Muscle layer of colon (tissue), 2 donors: ENCODE measurements at regions not wholly inside any gene's neighbourhood (a gene's known extent, or its start where the extent isn't known, plus 50 kb on each side); places are given as distances from the start of the nearest gene placed in this dataset.

Experiments used
- H3K27ac ChIP-seq: one replicate; pipeline ENCODE4 v1.7.0; 2013; ENCODE audit warnings: low read depth, mild to moderate bottlenecking, low read length, moderate library complexity
- H3K27me3 ChIP-seq, 2 donors: one replicate each; pipeline ENCODE4 v1.7.0; 2013; ENCODE audit warnings: low read length in 2 of 2, mild to moderate bottlenecking in 2 of 2; ENCODE audit not compliant: insufficient read depth in 2 of 2, control insufficient read depth in 1 of 2
- H3K36me3 ChIP-seq: one replicate; pipeline ENCODE4 v1.7.0; 2013; ENCODE audit warnings: mild to moderate bottlenecking, low read length; ENCODE audit not compliant: insufficient read depth
- H3K4me1 ChIP-seq: one replicate; pipeline ENCODE4 v1.7.0; 2013; ENCODE audit warnings: mild to moderate bottlenecking, low read length; ENCODE audit not compliant: insufficient read depth
- H3K4me3 ChIP-seq, 2 donors: one replicate each; pipeline ENCODE4 v1.7.0; 2013; ENCODE audit warnings: low read length in 2 of 2, low read depth in 1 of 2, mild to moderate bottlenecking in 1 of 2, moderate library complexity in 1 of 2
- H3K9ac ChIP-seq: one replicate; pipeline ENCODE4 v1.7.0; 2013; ENCODE audit warnings: low read length
- H3K9me3 ChIP-seq: one replicate; pipeline ENCODE4 v1.7.0; 2013; ENCODE audit warnings: mild to moderate bottlenecking, low read length
- donor health status: abdominal sarcoma.
- donor health status: Adenocarcinoma of cecum.

DNA sequence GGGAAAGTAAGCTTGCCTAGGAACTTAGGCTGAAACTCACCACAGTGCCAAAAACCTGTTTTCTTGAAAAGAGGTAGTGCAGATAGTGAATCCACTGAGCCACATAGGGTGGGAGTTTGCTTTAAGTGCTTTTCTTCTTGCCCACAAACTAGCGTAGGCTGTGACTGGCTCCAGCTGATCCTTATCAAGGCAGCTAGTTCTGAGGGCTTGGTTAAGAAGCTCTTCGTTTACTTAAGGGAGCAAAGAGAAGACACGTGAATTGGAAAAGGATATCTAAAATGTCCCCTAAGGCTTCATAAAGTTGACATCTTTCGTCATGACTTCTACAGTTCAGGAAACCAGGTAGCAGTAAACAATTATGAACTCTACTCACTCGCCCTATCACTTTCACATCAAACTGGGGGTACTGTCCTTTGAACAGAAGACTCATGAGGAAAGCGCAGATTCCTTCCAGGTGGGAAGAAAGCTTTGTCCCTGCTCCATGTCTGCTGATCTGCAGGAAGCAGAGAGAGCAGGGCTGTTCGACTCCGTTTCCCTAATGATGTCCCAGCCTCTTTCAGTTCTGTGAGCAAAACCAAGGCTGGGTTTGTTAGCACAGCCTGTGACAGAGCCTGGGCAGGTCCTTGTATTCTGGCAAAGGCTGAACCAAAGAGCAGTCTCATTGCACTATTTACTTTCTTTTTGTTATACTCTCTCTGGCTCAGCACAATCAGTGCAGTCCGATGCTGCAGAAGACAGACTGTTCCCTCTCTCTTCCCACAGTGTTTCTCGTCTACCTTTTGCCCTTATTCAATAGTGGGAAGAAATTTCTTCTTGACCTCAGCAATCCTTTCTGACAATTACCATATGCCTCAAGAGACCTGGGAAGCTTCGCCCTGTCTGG, 93.5 kb upstream of the ETV6 start:
- Histone ChIP-seq H3K9ac (peak overlapping the region; percentile 65), H3K27me3 (no peaks in the 10 kb centered on the region), H3K27ac (peak overlapping the region; percentile 82), H3K36me3 (no peaks in the 10 kb centered on the region), H3K9me3 (no peaks in the 10 kb centered on the region), H3K4me1 (peaks cover 15% of the 10 kb centered on the region), H3K4me3 (peak overlapping the region; percentile 17 to 54)

DNA sequence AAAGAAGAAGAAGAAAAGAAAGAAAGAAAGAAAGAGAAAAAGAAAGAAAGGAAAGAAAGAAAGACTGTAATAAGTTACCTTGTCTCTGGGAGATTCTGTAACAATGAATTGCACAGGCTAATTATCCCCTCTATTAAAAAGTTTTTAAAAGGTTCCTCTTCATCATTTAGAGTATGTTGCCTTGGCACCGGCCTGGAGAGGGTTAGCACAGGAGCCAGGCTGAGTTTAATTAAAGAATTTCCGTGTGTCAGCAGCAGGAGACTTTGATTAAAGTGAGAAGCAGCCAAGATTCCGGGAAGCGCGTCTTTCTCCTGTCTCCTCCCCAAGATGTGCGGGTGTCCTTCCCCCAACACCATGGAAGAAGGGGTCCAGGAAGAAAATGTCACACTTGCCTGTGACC, 92.8 kb upstream of the ETV6 start:
- Histone ChIP-seq H3K9ac (peak overlapping the region; percentile 65), H3K4me1 (peaks cover 22% of the 10 kb centered on the region), H3K9me3 (no peaks in the 10 kb centered on the region), H3K27ac (peak overlapping the region; percentile 82), H3K4me3 (peak overlapping the region in 1 of 2 donors; percentile 54), H3K36me3 (no peaks in the 10 kb centered on the region), H3K27me3 (no peaks in the 10 kb centered on the region)

DNA sequence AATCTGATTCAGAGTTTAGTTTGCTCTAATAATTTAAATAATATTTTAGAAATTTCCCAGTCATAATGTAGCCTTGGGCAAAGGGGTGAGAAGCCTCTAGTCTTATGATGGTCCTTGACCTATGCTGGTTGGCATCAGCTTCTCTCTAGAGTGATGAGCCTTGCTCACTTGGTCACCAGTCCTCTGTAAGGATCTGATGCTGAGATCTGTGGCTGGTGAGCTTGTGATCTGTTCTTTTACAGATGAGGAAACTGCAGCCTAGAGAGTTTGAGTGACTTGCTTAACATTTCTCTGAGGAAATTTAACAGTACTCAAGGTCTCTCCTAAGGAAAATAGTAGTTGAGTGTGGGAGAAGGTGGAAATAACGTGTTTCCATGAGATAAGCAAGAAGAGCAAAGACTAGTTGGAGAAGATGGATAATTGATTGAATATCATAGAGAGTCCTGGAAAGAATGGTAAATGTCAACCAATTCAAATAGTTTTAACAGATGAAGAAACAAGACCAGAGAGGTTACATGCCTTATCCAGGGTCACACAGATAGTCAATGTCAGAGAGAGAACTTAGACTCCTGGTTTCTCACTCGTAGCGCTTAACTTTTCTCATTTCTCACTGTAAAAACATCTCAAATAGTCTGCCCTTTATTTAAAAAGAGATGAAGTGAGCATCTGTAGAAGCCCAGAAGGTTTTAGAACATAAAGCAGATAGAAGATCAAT, 89.7 kb upstream of the ETV6 start:
- H3K4me1 ChIP-seq: peaks cover 21% of the 10 kb centered on the region
- no peak overlapping the region for H3K4me3 ChIP-seq
- no peak overlapping the region for H3K9ac ChIP-seq
- H3K36me3 ChIP-seq: no peaks in the 10 kb centered on the region
- H3K27me3 ChIP-seq: no peaks in the 10 kb centered on the region
- no peaks in the 10 kb centered on the region for H3K9me3 ChIP-seq
- no peak overlapping the region for H3K27ac ChIP-seq

GRCh38 chr12:11561411-11561810, 88.1 kb upstream of the ETV6 start:
- H3K4me3 ChIP-seq: no peak overlapping the region
- H3K36me3 ChIP-seq: no peaks in the 10 kb centered on the region
- H3K27ac ChIP-seq: peak overlapping the region; percentile 13
- no peaks in the 10 kb centered on the region for H3K9me3 ChIP-seq
- no peaks in the 10 kb centered on the region for H3K27me3 ChIP-seq
- H3K4me1 ChIP-seq: peaks cover 11% of the 10 kb centered on the region
- H3K9ac ChIP-seq: no peak overlapping the region

DNA sequence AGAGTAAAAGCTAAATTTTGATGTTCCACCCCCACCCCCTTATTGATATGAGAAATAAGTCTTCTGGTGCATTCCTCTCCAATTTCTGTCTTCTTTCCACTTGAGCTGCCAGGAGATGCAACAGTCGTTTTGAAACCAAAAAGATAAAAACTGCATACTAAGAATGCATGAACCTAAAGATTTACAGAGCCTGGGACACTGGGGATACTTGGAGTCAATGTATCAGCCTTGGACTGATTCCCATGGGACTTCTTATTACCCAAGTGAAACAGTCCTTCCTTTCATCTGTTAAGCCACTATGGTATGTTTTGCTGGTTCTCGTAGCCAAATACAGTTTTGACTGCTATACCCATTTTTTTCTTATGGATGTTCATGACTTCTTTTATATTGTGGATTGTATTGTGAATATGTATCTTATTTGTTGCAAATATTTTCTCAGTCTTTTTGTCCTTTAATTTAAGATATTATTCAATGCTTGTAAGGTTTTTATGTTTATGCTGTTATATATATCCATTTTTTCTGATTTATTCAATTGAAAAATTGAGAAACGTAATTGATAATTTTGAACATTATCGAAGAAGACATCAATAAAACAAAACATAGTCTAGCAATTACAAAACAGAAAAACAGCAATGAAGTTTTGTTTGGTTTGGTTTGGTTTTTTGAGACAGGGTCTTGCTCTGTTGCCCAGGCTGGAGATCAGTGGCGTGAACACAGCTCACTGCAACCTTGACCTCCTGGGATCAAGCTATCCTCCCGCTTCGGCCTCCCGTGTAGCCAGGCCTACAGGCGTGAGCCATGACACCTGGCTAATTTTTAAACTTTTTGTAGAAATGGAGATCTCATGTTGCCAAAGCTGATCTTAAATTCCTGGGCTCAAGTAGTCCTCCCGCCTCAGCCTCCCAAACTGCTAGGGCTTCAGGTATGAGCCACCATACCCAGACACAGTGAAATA, 85.4 kb upstream of the ETV6 start:
- peaks cover 11% of the 10 kb centered on the region for H3K4me1 ChIP-seq
- H3K9ac ChIP-seq: no peak overlapping the region
- no peaks in the 10 kb centered on the region for H3K27me3 ChIP-seq
- H3K4me3 ChIP-seq: no peak overlapping the region
- H3K27ac ChIP-seq: no peak overlapping the region
- H3K9me3 ChIP-seq: no peaks in the 10 kb centered on the region
- H3K36me3 ChIP-seq: no peaks in the 10 kb centered on the region

- peaks cover 11% of the 10 kb centered on the region for H3K4me1 ChIP-seq
- H3K9me3 ChIP-seq: no peaks in the 10 kb centered on the region
- H3K4me3 ChIP-seq: no peak overlapping the region
- no peaks in the 10 kb centered on the region for H3K27me3 ChIP-seq
- no peak overlapping the region for H3K27ac ChIP-seq
- no peaks in the 10 kb centered on the region for H3K36me3 ChIP-seq
- no peak overlapping the region for H3K9ac ChIP-seq
These were observed 84.4 kb upstream of the ETV6 start for GRCh38 chr12:11564984-11565651.

- no peak overlapping the region for H3K4me3 ChIP-seq
- H3K9me3 ChIP-seq: no peaks in the 10 kb centered on the region
- H3K36me3 ChIP-seq: no peaks in the 10 kb centered on the region
- no peaks in the 10 kb centered on the region for H3K27me3 ChIP-seq
- no peak overlapping the region for H3K27ac ChIP-seq
- H3K9ac ChIP-seq: no peak overlapping the region
- peaks cover 11% of the 10 kb centered on the region for H3K4me1 ChIP-seq
These were observed 83.7 kb upstream of the ETV6 start for GRCh38 chr12:11565752-11566151.

- no peak overlapping the region for H3K4me3 ChIP-seq
- H3K36me3 ChIP-seq: no peaks in the 10 kb centered on the region
- no peaks in the 10 kb centered on the region for H3K9me3 ChIP-seq
- no peaks in the 10 kb centered on the region for H3K27me3 ChIP-seq
- no peak overlapping the region for H3K27ac ChIP-seq
- H3K9ac ChIP-seq: no peak overlapping the region
- H3K4me1 ChIP-seq: no peaks in the 10 kb centered on the region
These were observed 81.2 kb upstream of the ETV6 start for GRCh38 chr12:11568155-11568761.

- Histone ChIP-seq H3K36me3 (no peaks in the 10 kb centered on the region), H3K9me3 (no peaks in the 10 kb centered on the region), H3K27ac (no peak overlapping the region), H3K9ac (no peak overlapping the region), H3K4me3 (no peak overlapping the region), H3K27me3 (no peaks in the 10 kb centered on the region), H3K4me1 (no peaks in the 10 kb centered on the region)
These were observed 80.6 kb upstream of the ETV6 start for GRCh38 chr12:11568762-11569478.

- Histone ChIP-seq H3K9ac (no peak overlapping the region), H3K27me3 (no peaks in the 10 kb centered on the region), H3K27ac (no peak overlapping the region), H3K36me3 (no peaks in the 10 kb centered on the region), H3K4me3 (no peak overlapping the region), H3K9me3 (no peaks in the 10 kb centered on the region), H3K4me1 (no peaks in the 10 kb centered on the region)
These were observed 79.8 kb upstream of the ETV6 start for GRCh38 chr12:11569716-11570115.
